ENCODE measurements at regions not wholly inside any gene's neighbourhood (a gene's known extent, or its start where the extent isn't known, plus 50 kb on each side); places are given as distances from the start of the nearest gene placed in this dataset.

GRCh38 chr3:107969994-107970819, 120.6 kb downstream of the CD47 start:
- DNase-seq (ENCODE audit: low read depth in 2 of 2) = no peak

- DNase-seq (ENCODE audit: low read depth in 2 of 2) = no peak
Measured at GRCh38 chr3:107969525-107969924, 121.3 kb downstream of the CD47 start.

- no peak for DNase-seq (ENCODE audit: low read depth in 2 of 2)
Measured at GRCh38 chr3:107966276-107966675, 124.6 kb downstream of the CD47 start.

- no peak for DNase-seq (ENCODE audit: low read depth in 2 of 2)
Measured at GRCh38 chr3:107965136-107965655, 125.6 kb downstream of the CD47 start.

GRCh38 chr3:107963581-107963980, 127.2 kb downstream of the CD47 start:
- DNase-seq (ENCODE audit: low read depth in 2 of 2) = no peak

GRCh38 chr3:107962946-107963345, 127.9 kb downstream of the CD47 start:
- DNase-seq (ENCODE audit: low read depth in 2 of 2) = no peak

GRCh38 chr3:107962037-107962436, 128.8 kb downstream of the CD47 start:
- DNase-seq (ENCODE audit: low read depth in 2 of 2) = no peak

- DNase-seq (ENCODE audit: low read depth in 2 of 2) = no peak
Measured at GRCh38 chr3:107959550-107960154, 131.2 kb downstream of the CD47 start.

- DNase-seq (ENCODE audit: low read depth in 2 of 2) = no peak
Measured at GRCh38 chr3:107958146-107958545, 132.7 kb downstream of the CD47 start.

GRCh38 chr3:107956991-107957900, 133.6 kb downstream of the CD47 start:
- DNase-seq (ENCODE audit: low read depth in 2 of 2) = no peak

GRCh38 chr3:107954845-107955244, 136.0 kb downstream of the CD47 start:
- DNase-seq (ENCODE audit: low read depth in 2 of 2) = no peak

- no peak for DNase-seq (ENCODE audit: low read depth in 2 of 2)
Measured at GRCh38 chr3:107953722-107954121, 137.1 kb downstream of the CD47 start.

GRCh38 chr3:107951126-107951525, 139.7 kb downstream of the CD47 start:
- no peak for DNase-seq (ENCODE audit: low read depth in 2 of 2)

GRCh38 chr3:107950417-107950816, 140.4 kb downstream of the CD47 start:
- no peak for DNase-seq (ENCODE audit: low read depth in 2 of 2)

- no peak for DNase-seq (ENCODE audit: low read depth in 2 of 2)
Measured at GRCh38 chr3:107949394-107949970, 141.3 kb downstream of the CD47 start.

GRCh38 chr3:107947203-107947602, 143.6 kb downstream of the CD47 start:
- DNase-seq (ENCODE audit: low read depth in 2 of 2) = no peak

- DNase-seq (ENCODE audit: low read depth in 2 of 2) = no peak
Measured at GRCh38 chr3:107946700-107947099, 144.1 kb downstream of the CD47 start.

GRCh38 chr3:107945417-107946094, 145.3 kb downstream of the CD47 start:
- no peak for DNase-seq (ENCODE audit: low read depth in 2 of 2)

- no peak for DNase-seq (ENCODE audit: low read depth in 2 of 2)
Measured at GRCh38 chr3:107943786-107944523, 146.9 kb downstream of the CD47 start.

GRCh38 chr3:107942951-107943749, 147.7 kb downstream of the CD47 start:
- DNase-seq (ENCODE audit: low read depth in 2 of 2) = no peak
